ENCODE measurements at regions not wholly inside any gene's neighbourhood (a gene's known extent, or its start where the extent isn't known, plus 50 kb on each side); places are given as distances from the start of the nearest gene placed in this dataset.

GRCh38 chr6:148291876-148292275, 50.8 kb upstream of the SASH1 start:
- H3K36me3 Mint-ChIP-seq (ENCODE audit: low read depth) = no peaks in the 10 kb centered on the region
- no peaks in the 10 kb centered on the region for H3K9me3 Mint-ChIP-seq
- no peak for TF ChIP-seq CTCF (IDR thresholded peaks at IDR 0.05; ENCODE audit: unreplicated experiment in 3 of 3)
- peaks cover 70% of the 10 kb centered on the region for H3K4me1 Mint-ChIP-seq
- peaks cover under 1% of the 10 kb centered on the region for H3K27me3 Mint-ChIP-seq (ENCODE audit: low read depth)
- no peak overlapping the region for H3K4me3 Mint-ChIP-seq
- no peak overlapping the region for H3K27ac Mint-ChIP-seq
